ENCODE measurements at regions not wholly inside any gene's neighbourhood (a gene's known extent, or its start where the extent isn't known, plus 50 kb on each side); places are given as distances from the start of the nearest gene placed in this dataset.

GRCh38 chr12:30828686-30829085 lies 73.9 kb upstream of the CAPRIN2 start:
- no peak for DNase-seq

DNA sequence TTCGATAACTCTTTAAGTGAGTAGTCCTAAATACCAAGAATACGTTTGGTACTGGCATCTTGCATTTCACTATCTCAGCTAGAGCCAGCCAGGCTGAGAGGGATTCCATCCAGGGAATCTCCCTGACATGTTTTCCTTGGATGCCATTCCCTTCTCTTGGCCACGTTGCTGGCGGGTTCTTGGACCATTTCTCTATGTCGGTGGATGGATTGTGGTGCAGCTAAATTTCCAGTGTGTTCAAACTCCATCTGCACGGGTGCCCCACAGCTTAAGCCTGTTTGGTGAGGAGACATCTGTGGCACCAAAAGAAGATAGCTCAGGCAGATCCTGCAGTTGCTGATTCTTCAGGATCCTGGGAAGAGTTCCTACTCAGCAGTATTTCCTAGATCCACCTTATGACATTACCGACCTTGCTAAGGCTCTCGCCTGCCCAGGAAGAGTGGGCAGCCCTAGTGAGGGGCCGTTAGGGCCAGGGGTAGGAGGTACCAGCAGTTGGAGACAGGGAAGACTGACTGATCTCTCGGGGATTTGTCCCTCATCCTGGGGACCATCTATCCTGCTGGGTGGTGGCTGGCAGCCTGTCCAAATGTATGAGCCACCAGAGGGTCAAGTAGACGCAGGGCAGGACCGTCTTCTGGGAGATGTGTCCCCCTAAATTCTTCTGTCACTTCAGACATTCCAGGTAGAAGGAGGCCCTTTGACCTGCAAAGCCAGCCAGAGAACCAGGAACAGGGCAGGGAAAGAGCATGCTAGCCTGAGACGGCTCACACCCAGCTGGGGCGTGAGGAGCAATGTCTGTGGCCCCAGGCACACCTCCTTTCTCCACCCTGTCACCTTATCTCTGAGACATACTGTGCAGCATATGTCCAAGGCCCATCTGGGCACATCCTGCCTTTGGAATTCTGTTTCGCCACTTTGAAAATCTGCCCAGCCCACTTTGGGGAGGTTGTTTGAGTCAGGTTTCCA lies 72.6 kb upstream of the CAPRIN2 start:
- DNase-seq: no peak

GRCh38 chr12:30826276-30826675 lies 71.5 kb upstream of the CAPRIN2 start:
- no peak for DNase-seq

- no peak for DNase-seq
Measured at GRCh38 chr12:30825341-30825740, 70.6 kb upstream of the CAPRIN2 start.

DNA sequence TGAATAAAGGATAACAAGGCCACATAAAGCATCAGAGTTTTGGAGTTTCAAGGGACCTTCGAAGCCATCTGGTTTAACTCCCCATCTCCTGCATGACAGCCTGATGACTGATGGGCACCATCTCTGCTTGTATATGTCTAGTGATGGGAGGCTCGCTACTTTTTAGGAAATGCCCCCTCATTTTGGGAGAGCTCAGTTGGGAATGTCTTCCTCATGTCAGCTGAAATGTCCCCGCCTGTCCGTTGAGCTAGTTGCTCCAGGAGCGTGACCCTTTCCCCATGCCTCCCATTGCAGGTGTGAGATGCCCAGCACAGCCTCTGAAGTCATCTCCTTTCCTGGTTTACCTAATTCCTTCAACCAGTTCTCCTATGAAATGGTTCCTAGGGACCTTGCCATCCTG lies 69.6 kb upstream of the CAPRIN2 start:
- no peak for DNase-seq

DNA sequence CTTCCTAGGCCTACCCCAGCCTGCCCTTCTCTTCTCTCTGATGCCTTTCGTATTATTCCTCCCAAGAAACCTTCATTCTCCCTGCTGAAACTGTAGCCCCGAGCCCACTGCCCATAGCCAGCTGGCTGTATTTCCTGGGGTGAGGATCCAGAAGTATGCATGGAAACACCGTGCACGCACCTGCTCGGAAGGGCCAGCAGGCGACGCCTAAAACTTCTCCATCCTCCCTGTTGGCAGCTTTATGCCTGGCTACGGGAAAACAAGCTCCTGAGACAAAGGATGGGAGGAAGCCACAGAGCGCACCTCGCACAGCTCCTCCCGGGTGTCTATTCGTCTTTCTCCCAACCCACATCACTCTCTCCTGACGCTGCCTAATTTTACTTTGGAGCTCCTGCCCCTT lies 69.0 kb upstream of the CAPRIN2 start:
- DNase-seq: no peak

GRCh38 chr12:30823156-30823699 lies 68.5 kb upstream of the CAPRIN2 start:
- peak in 18 of 51 donors; percentile 3 to 58 (median 22) for DNase-seq

- DNase-seq: peak in 46 of 51 donors; percentile 15 to 83 (median 59)
Measured at GRCh38 chr12:30822385-30823155, 67.8 kb upstream of the CAPRIN2 start.

- DNase-seq: no peak
Measured at GRCh38 chr12:30820406-30820946, 65.7 kb upstream of the CAPRIN2 start.

- DNase-seq: no peak
Measured at GRCh38 chr12:30818562-30818961, 63.8 kb upstream of the CAPRIN2 start.

DNA sequence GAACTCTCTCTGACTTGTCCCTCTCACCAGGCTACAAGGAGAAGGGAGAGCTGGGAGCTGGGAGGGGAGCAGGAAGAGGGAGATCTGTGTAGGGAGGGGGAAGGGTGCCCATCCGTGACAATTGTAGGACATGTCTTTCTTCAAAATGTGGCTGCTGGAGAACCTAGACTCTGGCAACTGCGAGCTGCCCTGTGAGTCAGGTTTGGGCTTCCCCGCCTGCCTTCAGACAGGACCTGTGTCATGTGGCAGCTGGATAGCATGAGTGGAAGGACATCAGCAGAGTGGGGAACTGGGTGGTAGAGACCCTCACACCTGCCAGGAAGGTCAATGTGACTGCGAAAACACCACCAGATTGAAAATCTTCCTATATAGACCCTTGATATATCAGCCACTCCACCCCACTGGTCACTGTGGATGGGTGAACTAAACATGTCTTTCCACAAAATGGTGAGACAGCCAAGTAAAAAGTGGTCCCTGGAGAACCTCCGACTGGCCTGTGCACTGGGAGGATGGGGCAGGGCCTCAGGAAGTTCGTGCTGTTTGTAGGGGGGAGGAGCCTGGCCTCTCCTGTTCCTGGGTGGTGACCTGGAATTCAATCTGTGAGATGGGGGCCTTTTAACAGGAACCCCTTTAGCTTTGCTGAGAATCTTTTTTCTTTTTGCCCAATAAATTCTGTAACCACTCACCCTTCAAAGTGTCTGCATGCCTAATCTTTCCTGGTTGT lies 62.2 kb upstream of the CAPRIN2 start:
- no peak for DNase-seq

DNA sequence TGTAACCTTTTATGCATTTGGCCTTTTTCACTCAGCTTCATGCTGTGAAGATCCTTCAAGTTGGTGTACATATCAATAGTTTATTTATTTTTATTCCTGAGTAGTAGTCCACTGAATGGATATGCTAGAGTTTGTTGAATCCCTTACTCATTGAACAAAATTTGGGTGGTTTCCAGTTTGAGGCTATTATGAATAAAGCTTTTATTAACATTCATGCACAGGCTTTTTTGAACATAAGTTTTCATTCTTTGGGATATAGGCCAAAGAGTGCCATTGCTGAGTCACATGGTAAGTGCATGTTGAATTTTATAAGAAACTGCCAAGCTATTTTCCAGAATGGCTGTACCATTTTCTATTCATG lies 59.5 kb upstream of the CAPRIN2 start:
- DNase-seq: no peak

GRCh38 chr12:30813525-30814294 lies 59.0 kb upstream of the CAPRIN2 start:
- DNase-seq: no peak

- no peak for DNase-seq
Measured at GRCh38 chr12:30811966-30812365, 57.2 kb upstream of the CAPRIN2 start.

DNA sequence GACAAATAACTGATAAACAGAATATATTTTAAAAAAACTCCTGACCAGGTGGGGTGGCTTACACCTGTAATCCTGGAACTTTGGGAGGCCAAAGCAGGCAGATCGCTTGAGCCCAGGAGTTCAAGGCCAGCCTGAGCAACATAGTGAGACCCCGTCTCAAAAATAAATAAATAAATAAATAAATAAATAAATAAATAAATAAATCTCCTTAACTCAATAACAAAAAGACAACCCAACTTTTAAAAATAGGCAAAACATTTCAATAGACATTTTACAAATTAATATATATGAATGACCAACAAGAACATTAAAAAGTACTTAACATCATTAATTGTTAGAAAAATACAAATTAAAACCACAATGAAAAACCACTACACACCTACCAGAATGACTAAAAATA lies 56.2 kb upstream of the CAPRIN2 start:
- no peak for DNase-seq

- no peak for DNase-seq
Measured at GRCh38 chr12:30807695-30808034, 52.9 kb upstream of the CAPRIN2 start.

DNA sequence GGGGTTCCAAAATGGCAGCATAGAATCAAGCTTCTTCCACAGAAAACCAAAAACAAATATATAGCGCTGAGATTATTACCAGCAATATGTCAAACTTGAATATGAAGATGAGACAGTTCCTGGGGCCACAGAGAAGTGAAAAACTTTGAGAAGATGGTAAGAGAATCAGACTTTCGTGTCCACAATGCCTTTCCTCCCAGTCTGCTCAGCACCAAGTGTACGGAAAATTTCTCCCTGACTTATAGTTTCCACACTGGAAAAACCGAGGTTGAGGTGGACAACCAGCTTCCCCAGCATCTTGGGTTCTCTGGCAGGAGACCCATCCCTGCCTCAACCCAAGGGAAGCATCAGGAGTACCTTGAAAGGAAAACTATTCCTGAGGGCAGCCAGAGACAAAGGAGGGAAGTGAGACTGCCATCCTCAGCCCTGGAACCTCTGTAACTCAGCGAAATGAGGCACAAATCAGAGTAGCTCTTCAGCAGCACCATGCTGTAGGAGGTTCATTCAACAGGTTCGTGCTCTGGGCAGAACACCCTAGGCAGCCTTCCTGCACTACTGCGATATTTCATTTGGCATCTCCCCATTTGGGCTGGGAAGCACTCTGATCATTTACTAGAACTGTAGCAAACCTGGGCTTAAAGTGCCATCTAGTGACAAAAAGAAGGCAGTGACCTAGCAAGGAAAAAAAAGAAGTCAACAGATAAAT lies 52.4 kb upstream of the CAPRIN2 start:
- DNase-seq: peak in 7 of 51 donors; percentile 8 to 50 (median 17)

DNA sequence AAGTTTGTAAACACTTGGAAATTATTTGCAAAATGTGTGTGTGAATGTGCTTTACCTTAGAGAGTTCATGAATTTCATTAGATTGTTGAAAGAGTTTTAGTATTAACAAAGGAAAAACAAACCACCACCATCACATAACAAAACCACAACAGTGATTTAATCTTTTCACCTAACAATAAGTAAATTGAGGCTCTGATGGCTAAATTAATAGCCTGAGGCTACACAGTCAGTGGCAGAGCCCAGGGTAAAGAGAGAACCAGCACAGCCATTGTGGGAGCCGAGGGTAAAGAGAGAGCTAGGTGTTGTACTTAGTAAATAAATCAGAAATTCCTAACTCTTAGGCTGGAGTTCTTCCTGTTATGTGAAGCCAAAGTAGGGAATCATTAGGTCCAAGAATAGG lies 51.2 kb upstream of the CAPRIN2 start:
- no peak for DNase-seq
